ENCODE measurements at regions not wholly inside any gene's neighbourhood (a gene's known extent, or its start where the extent isn't known, plus 50 kb on each side); places are given as distances from the start of the nearest gene placed in this dataset.

GRCh38 chr16:66057057-66057456 is 309.4 kb upstream of the CDH5 start:
- Histone ChIP-seq H3K4me2 (no peak overlapping the region), H3K9me3 (ENCODE audit: low read depth) (no peaks in the 10 kb centered on the region), H4K20me1 (ENCODE audit: insufficient read depth, poor library complexity, severe bottlenecking) (no peaks in the 10 kb centered on the region), H3K4me1 (ENCODE audit: insufficient read depth) (no peaks in the 10 kb centered on the region), H3K27me3 (no peaks in the 10 kb centered on the region), H3K9me2 (replicated peaks; ENCODE audit: insufficient read depth) (no peaks in the 10 kb centered on the region), H2AFZ (no peak overlapping the region), H3K27ac (peak overlapping the region; percentile 82), H3K4me3 (no peak overlapping the region), H3K36me3 (replicated peaks; ENCODE audit: insufficient read depth, low read depth) (no peaks in the 10 kb centered on the region), H3K79me2 (no peaks in the 10 kb centered on the region)
- no peak for TF ChIP-seq EZH2 (IDR thresholded peaks at IDR 0.05; ENCODE audit: borderline replicate concordance)
- TF ChIP-seq EZH2phosphoT487 (IDR thresholded peaks at IDR 0.05; ENCODE audit: low read depth, severe bottlenecking, unreplicated experiment) = no peak
- TF ChIP-seq, protein P1, sequence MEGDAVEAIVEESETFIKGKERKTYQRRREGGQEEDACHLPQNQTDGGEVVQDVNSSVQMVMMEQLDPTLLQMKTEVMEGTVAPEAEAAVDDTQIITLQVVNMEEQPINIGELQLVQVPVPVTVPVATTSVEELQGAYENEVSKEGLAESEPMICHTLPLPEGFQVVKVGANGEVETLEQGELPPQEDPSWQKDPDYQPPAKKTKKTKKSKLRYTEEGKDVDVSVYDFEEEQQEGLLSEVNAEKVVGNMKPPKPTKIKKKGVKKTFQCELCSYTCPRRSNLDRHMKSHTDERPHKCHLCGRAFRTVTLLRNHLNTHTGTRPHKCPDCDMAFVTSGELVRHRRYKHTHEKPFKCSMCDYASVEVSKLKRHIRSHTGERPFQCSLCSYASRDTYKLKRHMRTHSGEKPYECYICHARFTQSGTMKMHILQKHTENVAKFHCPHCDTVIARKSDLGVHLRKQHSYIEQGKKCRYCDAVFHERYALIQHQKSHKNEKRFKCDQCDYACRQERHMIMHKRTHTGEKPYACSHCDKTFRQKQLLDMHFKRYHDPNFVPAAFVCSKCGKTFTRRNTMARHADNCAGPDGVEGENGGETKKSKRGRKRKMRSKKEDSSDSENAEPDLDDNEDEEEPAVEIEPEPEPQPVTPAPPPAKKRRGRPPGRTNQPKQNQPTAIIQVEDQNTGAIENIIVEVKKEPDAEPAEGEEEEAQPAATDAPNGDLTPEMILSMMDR (IDR thresholded peaks at IDR 0.05; ENCODE audit: poor library complexity) = no peak
- no peak for DNase-seq (ENCODE audit: low spot score)
- WGBS (ENCODE audit: low lambda C conversion rate, missing lambda C conversion rate) = 93% methylated on average over 3 of the region's 3 CpGs

- no peaks in the 10 kb centered on the region for H3K36me3 ChIP-seq (replicated peaks; ENCODE audit: insufficient read depth, low read depth)
- no peaks in the 10 kb centered on the region for H3K9me2 ChIP-seq (replicated peaks; ENCODE audit: insufficient read depth)
- TF ChIP-seq, protein P1 (IDR thresholded peaks at IDR 0.05; ENCODE audit: poor library complexity) = no peak
- TF ChIP-seq EZH2 (IDR thresholded peaks at IDR 0.05; ENCODE audit: borderline replicate concordance) (no peak), EZH2phosphoT487 (IDR thresholded peaks at IDR 0.05; ENCODE audit: low read depth, severe bottlenecking, unreplicated experiment) (no peak)
- no peak for DNase-seq (ENCODE audit: low spot score)
- H3K4me3 ChIP-seq = no peak overlapping the region
- H3K27ac ChIP-seq = no peak overlapping the region
- H3K9me3 ChIP-seq (ENCODE audit: low read depth) = no peaks in the 10 kb centered on the region
- WGBS (ENCODE audit: low lambda C conversion rate, missing lambda C conversion rate) = 70% methylated on average over 4 of the region's 4 CpGs
- H3K27me3 ChIP-seq = no peaks in the 10 kb centered on the region
- H3K79me2 ChIP-seq = no peaks in the 10 kb centered on the region
- H4K20me1 ChIP-seq (ENCODE audit: insufficient read depth, poor library complexity, severe bottlenecking) = no peaks in the 10 kb centered on the region
- no peak overlapping the region for H2AFZ ChIP-seq
- H3K4me1 ChIP-seq (ENCODE audit: insufficient read depth) = no peaks in the 10 kb centered on the region
- no peak overlapping the region for H3K4me2 ChIP-seq
These were observed 312.4 kb upstream of the CDH5 start for GRCh38 chr16:66054095-66054494.

- no peak overlapping the region for H2AFZ ChIP-seq
- H3K27ac ChIP-seq = no peak overlapping the region
- H3K4me2 ChIP-seq = no peak overlapping the region
- H3K9me2 ChIP-seq (replicated peaks; ENCODE audit: insufficient read depth) = no peaks in the 10 kb centered on the region
- no peaks in the 10 kb centered on the region for H3K27me3 ChIP-seq
- no peaks in the 10 kb centered on the region for H4K20me1 ChIP-seq (ENCODE audit: insufficient read depth, poor library complexity, severe bottlenecking)
- no peaks in the 10 kb centered on the region for H3K4me1 ChIP-seq (ENCODE audit: insufficient read depth)
- DNase-seq (ENCODE audit: low spot score) = no peak
- no peaks in the 10 kb centered on the region for H3K9me3 ChIP-seq (ENCODE audit: low read depth)
- H3K4me3 ChIP-seq = no peak overlapping the region
- TF ChIP-seq EZH2 (IDR thresholded peaks at IDR 0.05; ENCODE audit: borderline replicate concordance) = no peak
- no peak for TF ChIP-seq EZH2phosphoT487 (IDR thresholded peaks at IDR 0.05; ENCODE audit: low read depth, severe bottlenecking, unreplicated experiment)
- TF ChIP-seq, protein P1 (IDR thresholded peaks at IDR 0.05; ENCODE audit: poor library complexity) = no peak
- no peaks in the 10 kb centered on the region for H3K36me3 ChIP-seq (replicated peaks; ENCODE audit: insufficient read depth, low read depth)
- 83% methylated on average over 2 of the region's 2 CpGs for WGBS (ENCODE audit: low lambda C conversion rate, missing lambda C conversion rate)
- no peaks in the 10 kb centered on the region for H3K79me2 ChIP-seq
These were observed 313.7 kb upstream of the CDH5 start for GRCh38 chr16:66052745-66053144.

GRCh38 chr16:66050991-66051390 is 315.5 kb upstream of the CDH5 start:
- Histone ChIP-seq H3K36me3 (replicated peaks; ENCODE audit: insufficient read depth, low read depth) (no peaks in the 10 kb centered on the region), H3K4me3 (no peak overlapping the region), H3K4me2 (no peak overlapping the region), H3K9me2 (replicated peaks; ENCODE audit: insufficient read depth) (no peaks in the 10 kb centered on the region), H4K20me1 (ENCODE audit: insufficient read depth, poor library complexity, severe bottlenecking) (no peaks in the 10 kb centered on the region), H3K4me1 (ENCODE audit: insufficient read depth) (no peaks in the 10 kb centered on the region), H3K27ac (no peak overlapping the region), H3K27me3 (no peaks in the 10 kb centered on the region), H2AFZ (no peak overlapping the region), H3K79me2 (no peaks in the 10 kb centered on the region), H3K9me3 (ENCODE audit: low read depth) (no peaks in the 10 kb centered on the region)
- 77% methylated on average over 2 of the region's 2 CpGs for WGBS (ENCODE audit: low lambda C conversion rate, missing lambda C conversion rate)
- DNase-seq (ENCODE audit: low spot score) = no peak
- TF ChIP-seq EZH2phosphoT487 (IDR thresholded peaks at IDR 0.05; ENCODE audit: low read depth, severe bottlenecking, unreplicated experiment) (no peak), EZH2 (IDR thresholded peaks at IDR 0.05; ENCODE audit: borderline replicate concordance) (no peak)
- TF ChIP-seq, protein P1 (IDR thresholded peaks at IDR 0.05; ENCODE audit: poor library complexity) = no peak
